SU-DHL-6 (cell line): ENCODE measurements at regions not wholly inside any gene's neighbourhood (a gene's known extent, or its start where the extent isn't known, plus 50 kb on each side); places are given as distances from the start of the nearest gene placed in this dataset.

Source experiments
- CTCF ChIP-seq: fragments of 200-600 bp; sonication (generic); IDR thresholded peaks from one replicate; pipeline ENCODE4 v1.5.1; 2017; ENCODE audit warnings: antibody characterized with exemption, mild to moderate bottlenecking, low read length, moderate library complexity; ENCODE audit not compliant: insufficient read depth, poor library complexity, severe bottlenecking
- EZH2phosphoT487 ChIP-seq: fragments of 200-600 bp; sonication (generic), shearing (Covaris generic); conservative IDR thresholded peaks from 2 replicates; pipeline ENCODE4 v1.6.1; 2018; ENCODE audit warnings: mild to moderate bottlenecking, antibody characterized with exemption, low read length, moderate library complexity, mixed read lengths

DNA sequence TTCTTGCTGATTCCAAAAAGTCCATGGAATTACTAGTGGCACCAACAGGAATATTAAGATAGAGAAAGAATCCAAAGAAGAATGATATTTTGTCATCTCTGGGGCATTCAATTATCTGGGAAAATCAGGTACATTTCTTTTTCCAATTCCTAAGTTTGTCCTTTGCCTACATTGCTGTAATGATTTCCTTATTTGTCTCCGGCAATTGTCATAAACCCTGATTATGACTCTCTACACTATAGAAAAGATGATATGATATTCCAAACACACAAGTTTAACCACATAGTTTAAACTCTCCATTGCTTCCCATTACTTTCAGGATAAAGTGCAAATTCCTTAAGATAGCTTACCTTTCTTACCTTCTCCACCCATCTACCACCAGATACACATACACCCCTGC lies 647.0 kb downstream of the PLPP3 start:
- TF ChIP-seq CTCF (no peak), EZH2phosphoT487 (no peak)
